ENCODE measurements at regions not wholly inside any gene's neighbourhood (a gene's known extent, or its start where the extent isn't known, plus 50 kb on each side); places are given as distances from the start of the nearest gene placed in this dataset.

- TF ChIP-seq, protein P1, sequence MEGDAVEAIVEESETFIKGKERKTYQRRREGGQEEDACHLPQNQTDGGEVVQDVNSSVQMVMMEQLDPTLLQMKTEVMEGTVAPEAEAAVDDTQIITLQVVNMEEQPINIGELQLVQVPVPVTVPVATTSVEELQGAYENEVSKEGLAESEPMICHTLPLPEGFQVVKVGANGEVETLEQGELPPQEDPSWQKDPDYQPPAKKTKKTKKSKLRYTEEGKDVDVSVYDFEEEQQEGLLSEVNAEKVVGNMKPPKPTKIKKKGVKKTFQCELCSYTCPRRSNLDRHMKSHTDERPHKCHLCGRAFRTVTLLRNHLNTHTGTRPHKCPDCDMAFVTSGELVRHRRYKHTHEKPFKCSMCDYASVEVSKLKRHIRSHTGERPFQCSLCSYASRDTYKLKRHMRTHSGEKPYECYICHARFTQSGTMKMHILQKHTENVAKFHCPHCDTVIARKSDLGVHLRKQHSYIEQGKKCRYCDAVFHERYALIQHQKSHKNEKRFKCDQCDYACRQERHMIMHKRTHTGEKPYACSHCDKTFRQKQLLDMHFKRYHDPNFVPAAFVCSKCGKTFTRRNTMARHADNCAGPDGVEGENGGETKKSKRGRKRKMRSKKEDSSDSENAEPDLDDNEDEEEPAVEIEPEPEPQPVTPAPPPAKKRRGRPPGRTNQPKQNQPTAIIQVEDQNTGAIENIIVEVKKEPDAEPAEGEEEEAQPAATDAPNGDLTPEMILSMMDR (IDR thresholded peaks at IDR 0.05; ENCODE audit: extremely low read depth in 1 of 2, insufficient read depth in 1 of 2, low read depth in 1 of 2, low read length in 2 of 2): no peak
- TF ChIP-seq EZH2 (IDR thresholded peaks at IDR 0.05; ENCODE audit: borderline replicate concordance, low read depth, low read length, severe bottlenecking) (no peak), POLR2A (IDR thresholded peaks at IDR 0.05; ENCODE audit: low read depth, low read length) (no peak), POLR2AphosphoS5 (IDR thresholded peaks at IDR 0.05; ENCODE audit: insufficient read depth, low read depth, low read length) (no peak), MYC (IDR thresholded peaks at IDR 0.05; ENCODE audit: low read depth, low read length) (no peak), JUN (IDR thresholded peaks at IDR 0.05; ENCODE audit: borderline replicate concordance, insufficient read depth, insufficient read length, low read depth) (no peak), FOS (IDR thresholded peaks at IDR 0.05; ENCODE audit: borderline replicate concordance, insufficient read depth, low read length) (no peak), MAX (IDR thresholded peaks at IDR 0.05; ENCODE audit: insufficient read depth, insufficient read length) (no peak)
Observed at GRCh38 chr3:27577504-27577903, 93.3 kb upstream of the SLC4A7 start.

Data from endothelial cell of umbilical vein (primary cell).